ENCODE measurements at regions not wholly inside any gene's neighbourhood (a gene's known extent, or its start where the extent isn't known, plus 50 kb on each side); places are given as distances from the start of the nearest gene placed in this dataset.

- no peaks in the 10 kb centered on the region for H3K4me1 Mint-ChIP-seq
- ATAC-seq = peak; percentile 80
These were observed 203.6 kb upstream of the NR2F2 start for GRCh38 chr15:96126859-96127258.

More at GRCh38 chr15:96126859-96127258, 203.6 kb upstream of the NR2F2 start:
- 0 out of 2 replicates have a peak, but pooled peaks cover 2% of the 10 kb centered on the region for H3K27me3 Mint-ChIP-seq (ENCODE audit: low read depth)
- peak; percentile 16 for DNase-seq (ENCODE audit: low spot score)
- no peak overlapping the region for H3K27ac Mint-ChIP-seq
- no peak overlapping the region for H3K4me3 Mint-ChIP-seq
- ChIA-PET CTCF (interaction anchor here (0.7 to 0.9 kb wide), 2 partner anchors 9 to 217 kb away, joined by 3 read pairs; no protein-coding TSS in a partner anchor), POLR2A (no interaction called here)
- TF ChIP-seq FOXJ3 (CRISPR knock-in tag; IDR thresholded peaks at IDR 0.05; ENCODE audit: borderline replicate concordance) (no peak), ATF3 (CRISPR knock-in tag; conservative IDR thresholded peaks at IDR 0.05) (no peak), ZNF317 (CRISPR knock-in tag; IDR thresholded peaks at IDR 0.05; ENCODE audit: borderline replicate concordance, low read depth) (no peak), ATF1 (CRISPR knock-in tag; IDR thresholded peaks at IDR 0.05) (no peak), ZMAT4 (CRISPR knock-in tag; IDR thresholded peaks at IDR 0.05) (no peak), PREB (CRISPR knock-in tag; IDR thresholded peaks at IDR 0.05; ENCODE audit: borderline replicate concordance) (no peak), ATF2 (CRISPR knock-in tag; IDR thresholded peaks at IDR 0.05; ENCODE audit: borderline replicate concordance, low read depth) (no peak), ERG (CRISPR knock-in tag; IDR thresholded peaks at IDR 0.05) (no peak), MYBL2 (CRISPR knock-in tag; IDR thresholded peaks at IDR 0.05) (no peak), STAT6 (CRISPR knock-in tag; conservative IDR thresholded peaks at IDR 0.05; ENCODE audit: low read depth) (no peak), TCF7 (CRISPR knock-in tag; IDR thresholded peaks at IDR 0.05; ENCODE audit: low read depth) (no peak), MAX (CRISPR knock-in tag; IDR thresholded peaks at IDR 0.05) (no peak), USF1 (CRISPR knock-in tag; IDR thresholded peaks at IDR 0.05) (no peak), NR2C2 (CRISPR knock-in tag; IDR thresholded peaks at IDR 0.05) (no peak), SMAD4 (CRISPR knock-in tag; IDR thresholded peaks at IDR 0.05) (no peak), E2F4 (CRISPR knock-in tag; IDR thresholded peaks at IDR 0.05; ENCODE audit: borderline replicate concordance, low read depth) (no peak), IRF2 (CRISPR knock-in tag; IDR thresholded peaks at IDR 0.05; ENCODE audit: borderline replicate concordance, low read depth) (no peak), ZNF425 (CRISPR knock-in tag; conservative IDR thresholded peaks at IDR 0.05) (no peak)
- H3K36me3 Mint-ChIP-seq = no peaks in the 10 kb centered on the region
- no peaks in the 10 kb centered on the region for H3K9me3 Mint-ChIP-seq
